Stomach (tissue), 8 donors: ENCODE measurements at regions not wholly inside any gene's neighbourhood (a gene's known extent, or its start where the extent isn't known, plus 50 kb on each side); places are given as distances from the start of the nearest gene placed in this dataset.

ENCODE experiments used
- DNase-seq, 2 donors: peaks; one replicate each; pipeline versions ENCODE4 v3.0.0 to v3.0.0-alpha.2; 2013 to 2019
- H3K27ac ChIP-seq, 5 donors: fragments of 200-600 bp in 4 of 5; sonication (generic) in 4 of 5; one replicate each; pipeline ENCODE4 v1.5.1; 2013 to 2019; ENCODE audit warnings: mild to moderate bottlenecking in 1 of 5, moderate library complexity in 1 of 5
- H3K27me3 ChIP-seq, 3 donors: fragments of 200-600 bp; sonication (generic); one replicate each; pipeline ENCODE4 v1.5.1; 2017 to 2019; ENCODE audit warnings: mixed run types in 1 of 3
- H3K36me3 ChIP-seq, 4 donors: fragments of 200-600 bp; sonication (generic); 1 replicate in 3 of 4; 2 replicates in 1 of 4; pipeline ENCODE4 v1.5.1; 2016 to 2019
- H3K4me1 ChIP-seq, 4 donors: fragments of 200-600 bp; sonication (generic); one replicate each; pipeline ENCODE4 v1.5.1; 2016 to 2019
- H3K4me3 ChIP-seq, 4 donors: fragments of 200-600 bp; sonication (generic) in 3 of 4; one replicate each; pipeline ENCODE4 v1.5.1; 2016 to 2019; ENCODE audit warnings: mild to moderate bottlenecking in 1 of 4
- H3K9me3 ChIP-seq, 4 donors: fragments of 200-600 bp; sonication (generic); one replicate each; pipeline ENCODE4 v1.5.1; 2016 to 2019
- EP300 ChIP-seq: sonication (generic); formaldehyde crosslinking; IDR thresholded peaks from one replicate; pipeline ENCODE4 v1.6.1; 2017; ENCODE audit warnings: antibody characterized with exemption
- POLR2A ChIP-seq, 4 donors: fragments of 450-650 bp; IDR thresholded peaks; one replicate each; pipeline ENCODE4 v1.6.1; 2016; ENCODE audit warnings: antibody characterized with exemption in 4 of 4, control low read depth in 2 of 4, mild to moderate bottlenecking in 1 of 4, moderate library complexity in 1 of 4
- POLR2AphosphoS5 ChIP-seq, 3 donors: sonication (generic); formaldehyde crosslinking; IDR thresholded peaks; one replicate each; pipeline ENCODE4 v1.6.1; 2016; ENCODE audit warnings: antibody characterized with exemption in 3 of 3
- WGBS, 5 donors: extraction: QIAGEN DNeasy Blood & Tissue Kit in 3 of 5; methylation state at CpG; one replicate each; pipeline versions ENCODE4 v1.1.5 to v1.1.7; 2013 to 2018; 5-methylcytosine and 5-hydroxymethylcytosine counted together
- intact Hi-C: fragments of 100-400 bp; cut with DNase I; formaldehyde crosslinking; loops from one replicate; pipeline ENCODE4 v1.15.1; 2023; ENCODE audit warnings: low total_unique reads
- TF ChIP-seq, protein P1 (sequence below), 7 experiments: fragments of 450-650 bp in 4 of 7; fragments of 200-600 bp in 3 of 7; sonication (generic) in 3 of 7; IDR thresholded peaks; one replicate each; pipeline ENCODE4 v1.5.1; 2016 to 2019; ENCODE audit warnings: antibody characterized with exemption in 7 of 7, control low read depth in 2 of 7, mild to moderate bottlenecking in 1 of 7
- donor health status: healthy with polysubstance abuse.
- donor health status: Bipolar disorder and iron deficiency.
- donor health status: healthy.

DNA sequence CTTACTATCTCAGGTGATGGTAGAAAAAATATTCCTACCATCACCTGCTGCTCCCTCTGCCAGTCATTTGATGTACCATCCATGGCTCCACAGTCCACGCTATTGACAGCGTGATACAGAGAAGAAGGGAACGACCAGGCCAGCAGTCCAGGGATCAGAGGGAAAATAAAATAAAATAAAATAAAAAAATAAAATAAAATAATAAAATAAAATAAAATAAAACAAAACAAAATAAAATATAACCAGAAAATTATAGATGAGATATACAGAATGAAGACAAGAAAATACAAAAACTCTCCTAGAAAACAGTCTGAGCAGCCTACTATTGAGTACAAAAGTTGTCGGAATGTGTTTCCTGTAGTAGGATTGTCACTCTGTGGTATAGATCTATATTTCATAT lies 619.4 kb upstream of the TMPRSS15 start:
- no peak overlapping the region for H3K27ac ChIP-seq
- no peaks in the 10 kb centered on the region for H3K4me1 ChIP-seq
- H3K27me3 ChIP-seq: no peaks in the 10 kb centered on the region
- 88 to 93% (median 91%) methylated on average over 4 of the region's 4 CpGs for WGBS, 5 donors
- no peak for DNase-seq
- TF ChIP-seq POLR2A (IDR thresholded peaks at IDR 0.05): no peak
- TF ChIP-seq, protein P1, sequence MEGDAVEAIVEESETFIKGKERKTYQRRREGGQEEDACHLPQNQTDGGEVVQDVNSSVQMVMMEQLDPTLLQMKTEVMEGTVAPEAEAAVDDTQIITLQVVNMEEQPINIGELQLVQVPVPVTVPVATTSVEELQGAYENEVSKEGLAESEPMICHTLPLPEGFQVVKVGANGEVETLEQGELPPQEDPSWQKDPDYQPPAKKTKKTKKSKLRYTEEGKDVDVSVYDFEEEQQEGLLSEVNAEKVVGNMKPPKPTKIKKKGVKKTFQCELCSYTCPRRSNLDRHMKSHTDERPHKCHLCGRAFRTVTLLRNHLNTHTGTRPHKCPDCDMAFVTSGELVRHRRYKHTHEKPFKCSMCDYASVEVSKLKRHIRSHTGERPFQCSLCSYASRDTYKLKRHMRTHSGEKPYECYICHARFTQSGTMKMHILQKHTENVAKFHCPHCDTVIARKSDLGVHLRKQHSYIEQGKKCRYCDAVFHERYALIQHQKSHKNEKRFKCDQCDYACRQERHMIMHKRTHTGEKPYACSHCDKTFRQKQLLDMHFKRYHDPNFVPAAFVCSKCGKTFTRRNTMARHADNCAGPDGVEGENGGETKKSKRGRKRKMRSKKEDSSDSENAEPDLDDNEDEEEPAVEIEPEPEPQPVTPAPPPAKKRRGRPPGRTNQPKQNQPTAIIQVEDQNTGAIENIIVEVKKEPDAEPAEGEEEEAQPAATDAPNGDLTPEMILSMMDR (IDR thresholded peaks at IDR 0.05): no peak
- no peak for TF ChIP-seq EP300
- TF ChIP-seq POLR2AphosphoS5 (IDR thresholded peaks at IDR 0.05): no peak
- no peaks in the 10 kb centered on the region for H3K9me3 ChIP-seq
- no peak overlapping the region for H3K4me3 ChIP-seq
- H3K36me3 ChIP-seq: no peaks in the 10 kb centered on the region
- intact Hi-C loops: no loop called here

DNA sequence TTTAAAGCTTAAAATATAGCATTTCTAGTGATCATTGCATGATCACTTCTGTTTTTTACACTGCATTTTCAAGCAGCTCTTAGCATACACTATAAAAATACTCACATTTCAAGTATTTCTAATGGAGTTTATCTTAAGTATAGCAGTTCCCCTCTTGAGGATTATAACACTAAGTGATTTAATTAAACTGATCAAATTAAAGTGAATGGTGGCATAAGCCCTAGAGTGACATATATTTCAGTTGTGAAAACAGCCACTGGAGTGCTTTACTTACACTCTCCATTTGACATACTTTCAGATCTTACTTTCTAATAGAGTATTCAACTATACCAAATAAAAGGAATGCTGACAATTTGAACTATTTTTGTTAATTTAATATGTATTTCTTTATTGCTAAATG lies 623.3 kb upstream of the TMPRSS15 start:
- no peaks in the 10 kb centered on the region for H3K36me3 ChIP-seq
- no peaks in the 10 kb centered on the region for H3K9me3 ChIP-seq
- intact Hi-C loops: no loop called here
- H3K4me1 ChIP-seq: no peaks in the 10 kb centered on the region
- no peak for DNase-seq
- H3K27ac ChIP-seq: no peak overlapping the region
- H3K4me3 ChIP-seq: no peak overlapping the region
- no peaks in the 10 kb centered on the region for H3K27me3 ChIP-seq
- TF ChIP-seq, protein P1 (IDR thresholded peaks at IDR 0.05): no peak
- no peak for TF ChIP-seq POLR2A (IDR thresholded peaks at IDR 0.05)
- no peak for TF ChIP-seq POLR2AphosphoS5 (IDR thresholded peaks at IDR 0.05)
- TF ChIP-seq EP300: no peak

DNA sequence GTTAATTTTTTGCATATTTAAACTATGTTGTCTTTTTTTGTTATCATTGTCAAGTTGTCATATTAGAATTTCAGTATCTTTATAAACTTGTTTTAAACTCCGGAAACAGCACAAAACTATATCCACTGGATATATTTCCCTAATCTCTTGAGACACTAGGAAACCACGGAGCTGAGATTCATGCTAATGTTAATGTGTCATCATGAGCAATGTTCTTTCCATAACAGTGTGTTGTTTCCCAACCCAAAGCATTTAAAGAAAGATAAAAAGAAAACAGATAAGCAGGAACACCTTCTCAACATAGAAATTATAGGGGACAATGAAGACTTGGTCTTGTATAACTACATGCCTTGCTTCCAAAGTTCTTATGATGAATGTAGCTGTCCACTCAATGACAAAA lies 626.2 kb upstream of the TMPRSS15 start:
- no peaks in the 10 kb centered on the region for H3K4me1 ChIP-seq
- no peak overlapping the region for H3K4me3 ChIP-seq
- DNase-seq: no peak
- no peaks in the 10 kb centered on the region for H3K36me3 ChIP-seq
- H3K27me3 ChIP-seq: no peaks in the 10 kb centered on the region
- intact Hi-C loops: no loop called here
- TF ChIP-seq POLR2A (IDR thresholded peaks at IDR 0.05): no peak
- TF ChIP-seq, protein P1 (IDR thresholded peaks at IDR 0.05): no peak
- H3K9me3 ChIP-seq: no peaks in the 10 kb centered on the region
- 61 to 84% (median 71%) methylated on average over 2 of the region's 2 CpGs for WGBS, 5 donors
- H3K27ac ChIP-seq: no peak overlapping the region

DNA sequence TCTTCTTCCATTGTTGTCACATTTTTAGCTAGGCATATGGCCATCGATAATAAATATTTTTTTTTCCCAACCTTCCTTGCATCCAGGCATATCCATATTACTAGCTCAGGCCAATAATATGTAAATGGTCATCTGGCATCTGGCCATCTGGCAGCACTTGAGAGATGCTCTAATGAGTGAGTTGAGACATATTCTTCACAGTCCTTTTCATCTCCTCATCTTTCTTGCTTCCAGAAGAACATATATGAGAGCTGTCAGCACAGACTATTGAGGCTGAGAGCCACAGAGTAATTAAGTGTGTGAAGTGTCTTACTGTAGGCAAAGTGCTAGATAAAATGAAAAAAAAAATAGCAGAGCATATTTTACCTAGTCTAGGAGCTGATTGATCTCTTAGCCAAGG lies 628.4 kb upstream of the TMPRSS15 start:
- H3K27ac ChIP-seq: no peak overlapping the region
- H3K4me3 ChIP-seq: no peak overlapping the region
- no peaks in the 10 kb centered on the region for H3K36me3 ChIP-seq
- peak; percentile 21 to 26 for DNase-seq
- no peaks in the 10 kb centered on the region for H3K9me3 ChIP-seq
- WGBS, 5 donors: 63 to 85% (median 70%) methylated on average over 1 of the region's 1 CpG
- H3K27me3 ChIP-seq: no peaks in the 10 kb centered on the region
- intact Hi-C loops: no loop called here
- H3K4me1 ChIP-seq: no peaks in the 10 kb centered on the region
- TF ChIP-seq POLR2A (IDR thresholded peaks at IDR 0.05) (no peak), POLR2AphosphoS5 (IDR thresholded peaks at IDR 0.05) (no peak), EP300 (no peak)
- TF ChIP-seq, protein P1 (IDR thresholded peaks at IDR 0.05): no peak

DNA sequence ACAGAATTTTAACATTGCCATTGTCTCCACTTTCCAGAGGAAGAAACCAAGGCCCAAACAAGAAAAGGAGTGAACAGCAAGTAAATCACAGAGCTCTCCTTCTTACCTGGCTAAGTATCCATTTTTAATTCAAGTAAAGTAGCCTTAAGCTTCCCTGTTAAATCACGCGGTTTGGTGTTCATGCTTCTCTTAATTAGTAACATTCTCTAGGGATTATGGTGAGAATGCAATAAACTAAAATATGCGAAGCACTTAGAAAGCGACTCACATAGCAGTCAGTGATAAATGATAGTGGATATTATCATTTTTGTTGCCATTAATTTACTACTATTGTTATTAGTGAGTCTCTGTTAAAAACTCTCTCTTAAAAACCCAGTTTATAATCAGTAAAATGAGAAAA lies 630.5 kb upstream of the TMPRSS15 start:
- H3K27ac ChIP-seq: no peak overlapping the region
- no peak overlapping the region for H3K4me3 ChIP-seq
- no peaks in the 10 kb centered on the region for H3K9me3 ChIP-seq
- no peaks in the 10 kb centered on the region for H3K36me3 ChIP-seq
- no peaks in the 10 kb centered on the region for H3K27me3 ChIP-seq
- WGBS, 5 donors: 82 to 89% (median 88%) methylated on average over 4 of the region's 4 CpGs
- no peak for TF ChIP-seq EP300
- no peak for TF ChIP-seq POLR2A (IDR thresholded peaks at IDR 0.05)
- TF ChIP-seq, protein P1 (IDR thresholded peaks at IDR 0.05): no peak
- TF ChIP-seq POLR2AphosphoS5 (IDR thresholded peaks at IDR 0.05): no peak
- H3K4me1 ChIP-seq: no peaks in the 10 kb centered on the region
- no peak for DNase-seq
- intact Hi-C loops: no loop called here
